GM19035 (cell line): ENCODE measurements at regions not wholly inside any gene's neighbourhood (a gene's known extent, or its start where the extent isn't known, plus 50 kb on each side); places are given as distances from the start of the nearest gene placed in this dataset.

Source experiments
- ATAC-seq: cut with Tn5 transposase; IDR thresholded peaks from one replicate; pipeline ENCODE4 v1.9.1; 2021; ENCODE audit not compliant: unreplicated experiment

DNA sequence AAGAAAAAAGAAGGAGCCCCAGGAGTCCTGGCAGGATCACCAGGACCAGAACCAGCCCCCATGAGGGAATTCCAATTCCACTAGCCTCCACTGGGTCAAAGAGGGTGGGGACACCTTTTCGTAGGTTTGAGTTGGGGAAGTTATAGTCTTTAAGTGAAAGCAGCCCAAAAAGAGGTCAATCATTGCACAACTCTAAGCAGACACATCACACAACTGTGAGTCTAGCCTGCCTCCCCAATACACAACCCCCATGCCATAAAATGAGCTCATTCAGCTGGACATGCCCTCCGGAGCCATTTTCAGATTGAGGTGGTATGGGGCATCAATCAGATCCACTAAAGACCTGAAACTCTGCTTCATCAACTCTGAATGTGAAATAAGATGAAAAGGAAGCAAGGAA is 179.9 kb downstream of the NPHP4 start:
- ATAC-seq, result no peak

DNA sequence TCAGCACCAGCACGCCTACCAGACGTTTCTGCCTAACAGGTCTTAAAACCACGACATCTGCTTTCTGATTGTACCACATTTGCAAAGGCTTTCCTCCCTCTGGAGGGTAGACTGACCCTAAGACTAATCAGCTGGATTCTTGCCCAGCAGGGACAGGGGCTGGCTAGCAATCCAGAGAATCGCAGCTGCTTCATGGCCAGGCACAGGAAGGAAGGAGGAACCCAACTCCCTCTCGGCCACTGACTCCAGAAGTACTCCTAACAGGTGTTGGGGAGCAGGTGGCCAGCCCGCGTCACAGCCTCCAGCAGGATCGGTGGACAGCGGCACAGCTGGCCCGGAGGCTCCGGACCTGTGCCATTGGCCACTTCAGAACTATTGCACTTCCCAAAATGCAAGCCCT is 180.8 kb downstream of the NPHP4 start:
- no peak for ATAC-seq

DNA sequence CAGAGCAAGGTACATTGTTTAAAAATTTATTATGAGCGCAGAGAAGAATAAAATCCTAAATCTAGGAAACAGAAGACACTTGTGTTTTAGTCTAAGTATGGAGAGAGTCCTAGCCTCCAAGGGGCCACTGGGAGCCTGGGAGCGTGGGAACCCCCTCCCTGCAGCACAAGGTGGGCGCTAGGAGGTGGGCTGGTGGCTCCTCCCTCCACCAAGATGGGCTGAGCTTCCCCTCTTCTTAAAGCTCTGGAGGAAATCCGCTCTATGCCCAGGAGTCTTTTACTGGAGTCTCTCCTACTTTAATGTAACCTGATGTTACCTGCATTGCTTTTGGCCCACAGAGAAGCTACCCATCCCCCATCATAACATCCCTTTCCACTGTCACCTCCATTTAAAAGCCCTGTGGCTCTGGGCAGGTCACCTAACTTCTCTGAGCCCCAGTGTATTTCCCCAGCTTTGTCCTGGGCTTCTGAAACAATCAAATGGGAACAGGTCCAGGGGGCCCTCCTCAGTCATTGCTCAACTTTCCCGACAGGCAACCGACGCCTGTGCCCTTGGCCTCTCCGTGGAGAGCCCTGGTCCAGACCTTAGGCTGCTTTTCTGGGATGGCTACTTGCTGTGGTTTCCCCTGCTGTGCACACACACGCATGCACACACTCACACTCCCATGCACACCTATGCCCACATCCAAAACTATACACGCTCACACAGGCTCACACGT is 181.5 kb downstream of the NPHP4 start:
- no peak for ATAC-seq

DNA sequence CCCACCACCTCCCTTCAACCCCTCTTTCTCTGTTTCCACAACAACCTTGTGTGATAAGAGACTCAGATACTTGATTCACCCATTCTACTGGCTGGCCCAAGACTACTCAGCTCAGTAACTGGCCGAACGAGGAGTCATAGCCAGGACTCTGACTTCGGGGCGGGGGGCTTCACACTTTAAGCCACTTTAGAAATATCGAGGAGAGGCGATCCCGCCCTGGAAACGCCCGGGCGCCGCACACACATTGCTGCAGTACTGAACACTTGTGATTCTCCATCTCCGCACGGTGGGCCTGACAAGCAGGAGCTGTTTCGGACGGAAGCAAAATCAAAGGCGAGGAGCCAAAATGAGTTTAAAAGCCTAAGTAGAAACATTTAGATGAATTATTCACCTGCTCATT is 182.1 kb downstream of the NPHP4 start:
- no peak for ATAC-seq

DNA sequence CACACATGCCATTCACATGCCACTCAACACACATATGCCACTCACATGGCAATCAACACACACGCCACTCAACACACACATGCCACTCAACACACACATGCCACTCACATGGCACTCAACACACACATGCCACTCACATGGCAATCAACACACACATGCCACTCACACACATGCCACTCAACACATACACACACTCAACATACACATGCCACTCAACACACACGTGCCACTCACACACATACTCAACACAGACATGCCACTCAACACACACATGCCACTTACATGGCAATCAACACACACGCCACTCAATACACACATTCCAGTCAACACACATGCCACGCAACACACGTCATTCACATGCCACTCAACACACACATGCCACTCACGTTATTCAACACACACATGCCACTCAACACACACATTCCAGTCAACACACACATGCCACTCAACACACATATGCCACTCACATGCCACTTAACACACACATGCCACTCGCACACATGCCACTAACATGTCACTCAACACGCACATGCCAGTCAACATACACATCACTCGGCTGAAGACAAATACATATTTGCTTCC is 182.9 kb downstream of the NPHP4 start:
- ATAC-seq, result no peak

DNA sequence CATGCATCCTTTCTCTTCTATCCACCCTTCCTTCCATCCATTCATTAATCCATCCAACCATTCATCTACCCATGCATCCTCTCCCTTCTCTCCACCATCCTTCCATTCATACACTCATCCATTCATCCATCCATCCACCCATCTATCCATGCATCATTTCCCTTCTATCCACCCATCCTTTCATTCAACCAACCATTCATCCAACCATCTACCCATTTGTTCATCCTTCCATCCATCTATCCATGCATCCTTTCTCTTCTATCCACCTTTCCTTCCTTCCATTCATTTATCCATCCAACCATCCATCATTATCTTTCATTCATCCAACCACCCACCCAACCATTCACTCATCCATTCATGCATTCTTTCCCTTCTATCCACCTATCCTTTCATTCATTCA is 188.4 kb downstream of the NPHP4 start:
- ATAC-seq, result no peak

DNA sequence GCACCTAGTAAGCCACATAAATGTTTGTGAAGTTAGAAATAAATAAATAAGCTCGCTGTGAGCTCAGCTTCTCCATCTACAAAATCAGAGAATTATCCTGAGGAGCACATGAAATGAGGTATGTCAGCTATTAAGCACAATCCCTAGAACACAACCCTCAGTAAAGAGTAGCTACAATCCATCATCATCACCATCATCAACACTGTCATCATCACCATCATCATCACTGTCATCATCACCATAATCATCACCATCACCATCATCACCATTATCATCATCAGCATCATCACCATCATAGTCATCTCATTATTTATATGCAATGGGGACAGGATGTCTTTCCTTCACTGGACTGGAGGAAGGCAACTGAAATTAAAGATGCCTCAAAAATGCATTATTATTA is 189.6 kb downstream of the NPHP4 start:
- no peak for ATAC-seq

DNA sequence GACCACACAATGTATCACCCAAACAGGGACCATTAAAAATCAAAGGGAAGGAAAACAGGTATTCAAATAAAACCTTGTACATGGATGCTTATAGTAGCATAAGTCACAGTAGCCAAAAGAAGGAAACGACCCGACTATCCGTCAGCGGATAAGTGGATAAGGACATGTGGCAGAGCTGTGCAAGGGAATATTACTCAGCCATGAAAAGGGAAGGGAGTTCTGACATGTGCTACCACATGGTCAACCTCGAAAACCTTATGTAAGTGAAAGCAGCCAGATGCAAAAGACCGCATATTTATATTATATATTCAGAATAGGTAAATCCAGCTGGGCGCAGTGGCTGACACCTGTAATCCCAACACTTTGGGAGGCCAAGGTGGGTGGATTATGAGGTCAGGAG is 193.3 kb downstream of the NPHP4 start:
- ATAC-seq, result no peak

DNA sequence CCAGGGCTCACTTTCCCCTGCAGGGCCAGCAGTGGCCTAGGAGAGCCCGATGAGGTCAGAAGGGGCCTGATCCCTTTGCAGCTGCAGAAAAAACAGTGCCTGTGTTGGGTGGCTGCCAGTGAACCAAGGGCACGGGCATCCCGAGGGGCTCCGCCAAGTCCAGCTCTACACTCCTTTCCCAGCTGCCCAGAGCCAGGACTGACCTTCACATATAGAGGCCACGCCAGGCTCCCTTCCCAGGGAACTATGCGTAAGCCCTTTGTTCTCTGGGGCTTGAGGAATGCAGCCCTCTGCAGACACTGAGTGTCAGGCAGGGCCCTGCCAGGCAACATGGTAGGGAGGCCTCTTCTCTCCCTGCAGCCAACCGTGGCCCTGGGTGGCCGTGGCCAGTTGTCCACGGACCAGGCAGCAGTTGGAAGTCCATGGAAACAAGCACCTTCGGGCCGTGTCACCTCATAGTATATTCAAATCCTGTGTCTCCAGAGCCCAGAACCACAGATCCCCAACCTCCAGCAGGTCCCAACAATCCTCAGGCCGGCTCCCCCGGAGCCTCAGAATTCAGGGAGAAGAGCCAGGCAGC is 194.0 kb downstream of the NPHP4 start:
- no peak for ATAC-seq

DNA sequence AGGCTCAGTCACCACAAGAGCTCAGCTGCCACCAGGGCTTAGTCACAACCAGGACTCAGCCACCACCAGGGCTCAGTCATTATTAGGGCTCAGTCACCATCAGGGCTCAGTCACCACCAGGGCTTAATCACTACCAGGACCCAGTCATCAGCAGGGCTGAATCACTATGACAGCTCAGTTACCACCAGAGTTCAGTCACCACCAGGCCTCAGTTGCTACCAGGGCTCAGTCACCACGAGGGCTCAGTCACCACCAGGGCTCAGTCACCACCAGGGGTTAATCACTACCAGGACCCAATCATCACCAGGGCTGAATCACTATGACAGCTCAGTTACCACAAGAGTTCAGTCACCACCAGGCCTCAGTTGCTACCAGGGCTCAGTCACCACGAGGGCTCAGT is 196.2 kb downstream of the NPHP4 start:
- ATAC-seq, result no peak

DNA sequence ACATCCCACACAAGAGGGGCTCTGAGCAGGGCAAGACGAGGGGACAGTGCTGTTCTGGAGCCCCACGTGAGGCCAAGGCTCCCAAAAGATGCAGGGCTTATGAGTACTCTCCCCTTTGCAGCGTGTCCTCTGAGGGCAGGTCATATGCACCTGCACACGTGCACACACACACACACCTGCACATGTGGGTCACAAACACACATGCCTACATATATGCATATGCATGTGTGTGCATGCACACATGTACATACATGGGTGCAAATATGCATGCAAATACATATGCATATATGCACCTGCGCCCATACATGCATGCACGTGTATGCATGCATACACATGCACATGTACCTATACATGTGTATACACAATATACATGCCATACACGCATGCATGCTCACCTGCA is 197.9 kb downstream of the NPHP4 start:
- no peak for ATAC-seq

DNA sequence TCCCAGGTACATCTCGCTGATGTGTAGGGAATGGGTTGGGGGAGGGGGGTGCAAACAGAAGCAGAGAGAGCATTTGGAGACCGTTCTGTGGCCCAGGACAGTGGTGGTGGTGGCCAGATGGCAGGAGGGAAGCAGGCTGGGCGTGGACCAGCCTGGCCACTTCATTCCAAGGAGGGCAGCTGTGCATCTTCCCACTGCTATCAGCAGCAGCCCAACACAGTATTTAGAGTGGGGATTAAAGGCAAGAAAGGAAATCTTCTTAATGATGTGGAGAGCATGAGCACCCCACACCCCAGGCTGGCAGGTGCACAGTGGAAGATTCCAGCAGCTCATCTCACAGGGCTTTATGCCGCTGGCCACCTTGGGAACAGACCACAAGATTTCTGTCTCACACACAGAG is 198.7 kb downstream of the NPHP4 start:
- ATAC-seq, result no peak

DNA sequence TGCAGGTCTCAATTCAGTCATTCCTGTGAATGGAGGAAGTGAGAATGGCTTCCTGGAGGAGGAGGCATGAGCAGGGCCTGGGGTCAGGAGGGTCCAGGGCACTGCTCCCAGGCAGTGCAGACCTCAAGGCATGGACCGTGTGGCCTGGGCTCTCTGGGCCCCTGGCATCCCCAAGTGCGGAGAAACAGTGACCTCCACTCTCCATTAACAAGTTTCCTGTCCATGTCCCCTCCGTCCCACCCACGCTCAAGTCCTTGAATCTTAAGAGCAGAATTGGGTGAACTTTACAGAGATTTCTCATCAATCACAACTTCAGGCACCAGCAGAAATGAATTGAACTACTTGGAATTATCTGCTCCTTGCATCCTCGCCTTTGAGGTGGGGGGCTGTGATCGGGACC is 211.1 kb downstream of the NPHP4 start:
- no peak for ATAC-seq

DNA sequence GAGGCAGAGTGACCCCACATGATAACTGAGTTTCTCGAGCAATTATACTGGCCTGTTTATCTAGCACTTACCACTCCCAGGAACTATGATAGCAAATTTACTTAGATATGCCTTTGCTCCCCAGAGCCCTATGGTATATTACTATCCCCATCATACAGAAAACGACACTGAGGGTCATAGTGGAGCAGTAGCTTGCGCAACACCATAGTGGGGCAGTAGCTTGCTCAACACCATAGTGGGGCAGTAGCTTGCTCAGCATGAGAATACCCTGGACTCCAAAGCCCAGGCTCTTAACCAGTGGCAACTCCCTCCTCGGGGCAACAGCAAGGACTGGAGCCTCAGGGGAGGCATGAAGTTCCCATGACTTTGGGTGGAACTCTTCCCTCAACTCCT is 211.9 kb downstream of the NPHP4 start:
- ATAC-seq, result no peak

DNA sequence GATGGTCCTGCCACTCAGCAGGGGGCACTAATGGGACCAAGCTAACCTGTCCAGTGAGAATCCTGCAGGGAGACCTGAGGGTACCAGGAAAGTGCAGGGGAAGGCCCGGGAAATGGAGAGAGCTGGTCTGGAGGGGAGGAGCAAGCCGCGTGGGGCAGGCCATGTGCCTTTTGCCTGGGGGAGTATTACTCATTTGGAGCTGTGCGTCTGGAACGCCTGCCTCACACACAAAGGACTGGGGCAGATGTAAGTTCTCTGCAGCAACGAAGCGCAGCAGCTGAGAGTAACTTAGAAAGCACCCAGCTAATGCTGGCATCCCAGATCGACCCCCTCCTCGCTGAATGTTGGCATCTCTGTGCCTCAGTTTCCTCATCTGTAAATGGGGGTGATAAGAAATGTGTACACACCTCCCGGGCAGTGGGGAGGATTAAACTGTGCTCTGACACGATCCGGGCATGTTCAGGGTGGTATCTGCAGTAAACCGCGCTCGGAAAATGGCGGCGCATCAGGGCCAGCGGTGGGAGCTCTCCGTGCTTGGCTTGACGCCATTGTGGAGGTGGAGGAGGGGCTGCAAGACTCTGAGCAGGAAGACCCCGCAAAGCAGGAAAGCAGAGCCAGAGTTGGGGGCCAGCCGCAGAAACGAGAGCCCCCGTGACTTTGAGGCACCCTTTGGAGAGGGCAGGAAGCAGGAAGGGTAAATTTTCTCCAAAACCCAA is 212.5 kb downstream of the NPHP4 start:
- no peak for ATAC-seq

DNA sequence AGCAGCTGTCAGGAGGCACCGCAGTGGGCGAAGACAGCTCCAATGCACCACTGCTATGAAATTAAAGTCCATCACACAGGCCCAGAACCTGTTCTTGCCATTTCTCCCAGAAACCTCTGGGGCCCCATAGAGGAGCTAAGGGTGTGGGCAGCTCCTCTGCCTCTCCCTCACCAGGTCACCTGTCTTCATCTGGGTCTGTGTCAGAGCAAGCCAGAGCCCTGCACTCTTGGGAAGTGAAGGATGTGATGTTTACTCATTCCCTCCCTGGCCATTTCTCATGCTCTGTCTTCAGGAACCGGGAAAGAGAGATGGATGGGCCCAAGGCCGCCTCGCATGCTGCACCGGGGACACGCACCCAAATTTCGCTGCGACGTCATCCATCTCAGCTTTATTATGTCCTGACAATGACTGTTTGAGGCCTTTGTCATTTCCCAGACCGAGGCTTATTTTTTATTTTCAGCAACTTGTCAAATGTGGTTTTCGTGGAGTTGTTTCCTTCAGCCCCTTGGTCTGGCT is 216.1 kb downstream of the NPHP4 start:
- no peak for ATAC-seq

DNA sequence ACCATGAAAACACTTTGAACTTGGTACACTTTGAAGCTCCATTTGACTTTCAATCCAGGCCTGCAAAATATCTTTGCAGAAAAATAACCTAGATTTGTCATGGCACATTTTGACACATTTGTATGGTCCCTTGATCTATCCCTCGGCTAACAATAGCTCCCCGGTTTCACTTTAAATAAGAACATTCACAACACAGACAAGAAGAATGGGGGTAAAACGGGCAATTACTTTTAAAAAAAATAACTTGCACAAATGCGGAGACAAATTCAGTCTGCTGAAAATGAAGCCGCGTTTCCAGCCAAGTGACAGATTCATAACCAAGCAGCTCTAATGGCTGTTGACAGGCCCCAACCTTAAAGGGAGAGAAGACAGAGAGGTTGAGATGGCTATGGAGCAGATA is 218.2 kb downstream of the NPHP4 start:
- no peak for ATAC-seq

DNA sequence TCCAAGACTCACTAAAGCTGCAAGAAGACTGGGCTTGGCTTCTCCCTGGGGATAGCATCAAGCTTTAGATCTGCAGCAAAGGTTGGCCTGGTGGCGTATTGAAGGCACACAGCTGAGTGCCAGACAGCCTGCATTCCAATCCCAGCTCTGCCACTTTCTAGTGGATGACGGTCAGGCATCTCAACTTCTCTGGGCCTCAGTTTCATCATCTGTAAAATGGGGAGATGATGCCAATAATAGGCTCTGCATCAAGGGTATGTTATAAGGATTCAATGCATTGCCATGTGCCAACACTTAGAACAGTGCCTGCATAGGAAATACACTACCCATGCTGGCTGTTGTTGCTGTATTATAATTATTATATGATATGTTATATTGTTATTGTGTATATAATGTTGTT is 220.4 kb downstream of the NPHP4 start:
- no peak for ATAC-seq

DNA sequence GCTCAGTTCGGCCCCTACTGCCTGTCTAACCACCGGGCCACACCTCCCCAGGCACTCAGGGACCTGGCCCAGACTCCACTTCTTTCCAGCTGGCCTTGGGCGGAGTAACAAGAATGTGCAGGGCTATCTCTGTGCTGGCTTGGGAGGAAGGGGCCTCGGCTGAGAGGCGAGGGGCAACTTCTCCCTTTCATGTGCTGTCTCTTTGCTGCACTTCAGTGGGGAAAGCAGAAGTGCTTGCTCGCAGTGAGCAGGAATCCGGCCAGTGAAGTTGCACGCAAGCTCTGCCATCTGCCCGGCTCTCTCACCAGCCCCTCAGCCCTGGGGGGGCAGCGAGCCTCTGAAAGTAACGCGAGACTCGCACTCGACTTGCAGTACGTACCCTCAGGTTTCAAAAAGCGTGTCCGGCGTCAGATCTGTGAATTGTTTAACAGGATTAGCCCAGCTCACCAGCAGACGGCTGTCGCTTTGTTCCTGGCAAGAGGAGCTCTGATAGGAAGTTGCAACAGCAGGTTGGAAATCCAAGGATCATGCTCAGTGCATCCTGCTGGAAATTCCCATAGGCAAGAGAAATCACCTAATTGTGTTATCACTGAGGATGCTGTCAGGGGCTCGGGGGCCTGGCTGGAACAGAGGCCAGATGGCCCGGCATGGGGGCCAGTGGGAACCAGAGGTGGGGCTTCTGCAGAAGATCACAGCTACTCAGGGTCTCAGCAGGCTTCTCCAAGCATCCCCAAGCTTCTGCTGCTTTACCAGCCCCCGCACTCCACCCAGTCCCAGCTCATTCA is 221.1 kb downstream of the NPHP4 start:
- no peak for ATAC-seq

DNA sequence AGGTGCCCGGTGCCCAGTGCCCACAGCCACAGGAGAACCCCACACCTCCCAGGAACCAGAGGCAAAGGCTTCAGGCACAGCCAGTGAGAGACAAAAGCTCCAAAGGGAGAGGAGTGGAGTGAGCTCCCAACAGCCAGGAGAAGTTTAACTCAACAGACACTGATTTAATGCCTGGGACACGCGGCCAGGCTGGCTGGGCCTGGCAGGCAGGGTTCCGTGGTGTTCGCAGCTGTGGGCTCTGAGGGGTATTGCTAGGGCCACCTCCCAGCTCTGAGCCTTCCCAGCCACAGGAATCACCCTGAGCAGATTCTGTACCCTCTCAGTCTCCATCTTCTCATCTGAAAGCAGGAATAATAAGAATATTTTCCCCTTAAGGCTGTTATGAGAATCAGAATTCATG is 222.5 kb downstream of the NPHP4 start:
- ATAC-seq, result no peak

DNA sequence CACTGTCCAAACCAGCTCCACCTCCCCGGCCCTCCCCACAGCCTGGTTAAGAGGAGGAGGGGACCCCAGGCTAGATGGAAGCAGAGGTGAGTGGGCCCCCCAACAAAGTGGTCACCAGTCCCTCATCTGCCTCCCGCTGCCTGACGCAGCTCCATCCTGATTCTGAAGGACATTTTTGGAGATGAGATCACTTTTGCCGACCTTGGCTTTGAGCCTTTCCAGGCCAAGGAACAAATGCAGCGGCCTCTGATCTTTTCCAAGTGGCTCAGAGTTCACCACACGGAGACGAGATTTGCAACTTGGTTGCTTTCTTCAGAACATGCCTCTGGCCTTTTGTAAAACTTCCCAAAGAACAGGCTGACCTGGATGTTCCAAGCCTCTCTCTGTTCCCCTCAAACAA is 223.1 kb downstream of the NPHP4 start:
- ATAC-seq, result no peak
